ENCODE measurements at regions not wholly inside any gene's neighbourhood (a gene's known extent, or its start where the extent isn't known, plus 50 kb on each side); places are given as distances from the start of the nearest gene placed in this dataset.

- no peak for DNase-seq
Measured at GRCh38 chr2:17122887-17123501, 395.2 kb downstream of the RAD51AP2 start.

GRCh38 chr2:17115466-17115865 lies 402.8 kb downstream of the RAD51AP2 start:
- DNase-seq, result no peak

DNA sequence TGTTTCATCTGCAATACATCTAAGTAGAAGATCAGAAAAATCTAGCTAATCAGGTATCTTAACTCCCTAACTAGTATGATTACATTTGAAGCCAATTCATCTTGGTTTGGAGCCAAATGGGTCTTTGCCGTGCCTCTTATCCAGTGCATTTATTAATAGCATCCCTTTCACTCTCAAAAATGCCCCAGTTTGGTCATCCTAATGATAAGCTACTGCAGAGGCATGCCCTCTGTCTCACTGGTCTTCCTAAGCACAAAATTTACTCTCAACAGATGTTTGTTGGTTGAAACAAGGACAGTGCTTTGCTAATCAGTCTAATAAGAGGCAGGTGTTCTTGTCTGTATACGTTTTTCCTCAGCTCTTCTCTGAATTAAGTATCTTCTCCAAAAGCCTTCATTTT lies 403.2 kb downstream of the RAD51AP2 start:
- no peak for DNase-seq

- no peak for DNase-seq
Measured at GRCh38 chr2:17107871-17108270, 410.4 kb downstream of the RAD51AP2 start.

DNA sequence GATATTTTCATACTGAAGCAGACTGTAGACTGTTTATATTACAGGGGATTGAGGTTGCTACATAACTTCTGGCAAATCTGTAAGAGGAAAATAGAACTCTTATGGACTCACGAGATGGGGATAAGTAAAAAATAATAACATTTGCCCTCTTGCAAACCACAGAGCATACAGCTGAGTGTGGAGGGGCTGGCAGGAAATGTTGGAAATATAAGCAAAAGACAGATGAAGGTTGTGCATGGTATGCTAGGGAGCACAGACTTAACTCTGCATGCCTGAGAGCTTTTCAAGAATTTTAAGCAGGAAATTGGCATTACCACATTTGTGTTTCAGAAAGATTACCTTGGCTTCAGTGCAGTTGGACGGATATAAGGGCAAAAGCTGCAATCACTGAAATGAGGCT lies 411.1 kb downstream of the RAD51AP2 start:
- DNase-seq, result no peak

DNA sequence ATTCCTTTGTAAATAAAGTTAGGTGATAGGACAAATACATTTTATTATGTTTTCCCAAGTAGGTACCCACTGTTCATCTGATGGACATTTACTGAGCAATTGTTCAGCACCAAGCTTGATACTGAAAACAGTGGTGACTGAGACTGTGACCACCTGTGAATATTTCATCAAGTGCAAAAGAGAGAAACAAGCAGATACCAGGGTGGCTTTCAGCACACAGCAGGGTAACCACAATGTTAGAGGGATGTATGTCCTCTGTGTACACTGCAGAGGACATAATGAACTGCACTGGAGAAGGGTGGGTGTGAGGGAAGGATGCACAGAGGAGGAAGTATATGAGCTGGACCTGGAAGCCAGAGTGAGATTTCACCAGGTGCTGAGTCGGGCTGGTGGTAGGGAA lies 411.8 kb downstream of the RAD51AP2 start:
- no peak for DNase-seq

- no peak for DNase-seq
Measured at GRCh38 chr2:17104454-17104853, 413.8 kb downstream of the RAD51AP2 start.

GRCh38 chr2:17101596-17101995 lies 416.6 kb downstream of the RAD51AP2 start:
- no peak for DNase-seq

- no peak for DNase-seq
Measured at GRCh38 chr2:17101091-17101490, 417.1 kb downstream of the RAD51AP2 start.

- DNase-seq, result no peak
Measured at GRCh38 chr2:17095340-17095739, 422.9 kb downstream of the RAD51AP2 start.

DNA sequence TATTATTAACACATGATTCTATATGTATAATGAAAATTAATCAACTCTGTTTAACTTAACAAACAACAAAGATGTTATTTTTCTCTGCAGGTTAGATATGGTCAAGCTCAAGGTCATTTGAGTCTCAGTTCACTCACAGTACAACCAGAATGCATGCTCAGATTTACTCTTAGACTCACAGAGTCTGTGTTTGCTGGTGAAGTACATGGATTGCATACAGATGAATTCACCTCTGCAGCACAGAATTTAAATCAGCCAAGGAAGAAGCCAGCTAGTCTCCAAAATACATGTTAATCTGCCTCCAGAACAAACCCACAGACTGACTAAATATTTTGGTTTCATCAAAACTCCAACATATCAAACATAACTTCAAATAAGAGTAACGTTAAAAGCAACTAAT lies 424.5 kb downstream of the RAD51AP2 start:
- no peak for DNase-seq

- no peak for DNase-seq
Measured at GRCh38 chr2:17086990-17087389, 421.4 kb upstream of the CYRIA start.

DNA sequence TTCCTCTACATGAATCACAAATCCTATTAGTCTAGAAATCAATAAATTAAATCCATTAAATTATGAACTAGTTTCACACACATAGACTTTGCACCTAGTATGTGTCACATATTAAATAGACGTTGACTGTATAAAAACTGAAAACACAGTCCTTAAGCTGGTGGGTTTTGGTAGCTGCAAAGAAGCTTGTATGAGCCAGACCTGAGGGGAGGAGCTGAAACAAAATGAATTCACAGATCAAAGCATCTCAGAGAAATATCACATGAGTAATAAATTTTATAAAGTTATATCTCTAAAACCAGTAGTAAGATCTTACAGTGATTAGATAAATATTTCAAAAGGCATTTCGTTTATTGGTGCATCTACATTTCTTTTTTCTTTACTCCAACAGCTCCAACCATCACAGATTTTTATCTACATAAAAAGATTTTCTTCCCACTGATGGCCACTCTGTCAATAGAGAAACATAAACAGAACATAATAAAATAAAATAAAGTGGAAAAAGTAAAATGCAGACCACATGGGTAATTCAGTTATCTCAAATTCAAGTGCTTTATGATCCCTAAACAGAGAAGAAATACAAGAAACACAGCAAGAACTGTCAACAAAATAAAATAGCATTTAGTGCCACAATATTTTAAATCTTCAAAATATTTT lies 420.0 kb upstream of the CYRIA start:
- no peak for DNase-seq

GRCh38 chr2:17084877-17085276 lies 419.2 kb upstream of the CYRIA start:
- no peak for DNase-seq

DNA sequence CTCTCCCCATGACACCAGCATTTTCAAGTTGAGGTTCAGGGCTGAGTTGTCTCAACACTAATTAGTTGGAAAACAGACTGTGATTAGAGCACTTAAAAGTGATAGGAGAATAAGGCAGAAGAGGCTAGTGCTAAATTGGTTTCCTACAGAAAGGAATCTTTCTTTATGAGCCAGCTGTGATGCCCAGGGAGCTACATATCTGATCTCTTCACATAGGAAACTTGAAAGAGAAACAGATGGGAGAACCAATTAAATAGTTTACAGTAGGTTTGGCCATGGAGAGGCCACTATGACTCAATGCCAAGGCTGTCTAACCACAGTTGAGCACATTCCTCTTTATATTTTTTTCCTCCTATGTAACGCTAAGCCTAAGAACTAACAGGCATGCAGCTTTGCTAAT lies 418.3 kb upstream of the CYRIA start:
- DNase-seq, result no peak

- DNase-seq, result no peak
Measured at GRCh38 chr2:17079262-17079661, 413.6 kb upstream of the CYRIA start.

DNA sequence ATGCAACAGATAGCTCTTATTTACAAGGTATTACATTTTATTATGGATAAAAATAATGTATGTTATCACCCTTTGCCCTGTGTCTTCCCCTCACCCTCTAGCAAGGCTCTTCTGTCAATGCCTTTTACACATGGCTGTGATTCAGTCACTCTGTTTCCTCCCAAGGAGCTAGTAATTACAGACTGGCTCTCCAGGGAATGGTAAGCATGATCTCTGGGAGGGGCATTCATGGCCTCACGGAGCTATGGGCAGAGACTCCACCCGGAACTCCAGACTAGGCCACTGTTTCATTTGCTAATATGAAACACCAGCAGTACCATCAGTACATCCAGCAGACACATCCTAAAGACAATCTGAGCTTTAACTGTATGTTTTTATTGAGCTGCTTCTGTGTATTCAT lies 410.9 kb upstream of the CYRIA start:
- DNase-seq, result no peak

- no peak for DNase-seq
Measured at GRCh38 chr2:17070711-17071110, 405.1 kb upstream of the CYRIA start.

GRCh38 chr2:17069564-17069963 lies 403.9 kb upstream of the CYRIA start:
- DNase-seq, result no peak

- no peak for DNase-seq
Measured at GRCh38 chr2:17068021-17068420, 402.4 kb upstream of the CYRIA start.

GRCh38 chr2:17065536-17065935 lies 399.9 kb upstream of the CYRIA start:
- DNase-seq, result no peak

DNA sequence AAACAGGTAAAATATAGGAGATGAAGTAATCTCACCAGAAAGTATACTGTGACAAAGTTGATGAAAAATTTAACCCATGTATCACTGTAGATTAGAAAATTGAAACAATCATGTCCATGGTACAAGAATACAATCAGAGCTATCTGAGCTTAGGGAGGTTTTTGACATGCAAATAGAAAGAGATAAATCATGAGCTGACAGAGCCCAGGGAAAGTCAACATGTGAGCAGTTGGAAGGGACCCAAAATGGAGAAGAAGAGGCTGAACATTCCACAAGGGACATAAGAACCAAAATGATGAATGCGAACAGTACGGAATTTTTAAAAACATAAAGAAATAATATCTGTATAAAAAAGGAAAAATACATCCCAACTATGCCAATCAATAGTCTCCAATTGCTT lies 395.4 kb upstream of the CYRIA start:
- DNase-seq, result no peak

GRCh38 chr2:17059458-17059857 lies 393.8 kb upstream of the CYRIA start:
- DNase-seq, result no peak

DNA sequence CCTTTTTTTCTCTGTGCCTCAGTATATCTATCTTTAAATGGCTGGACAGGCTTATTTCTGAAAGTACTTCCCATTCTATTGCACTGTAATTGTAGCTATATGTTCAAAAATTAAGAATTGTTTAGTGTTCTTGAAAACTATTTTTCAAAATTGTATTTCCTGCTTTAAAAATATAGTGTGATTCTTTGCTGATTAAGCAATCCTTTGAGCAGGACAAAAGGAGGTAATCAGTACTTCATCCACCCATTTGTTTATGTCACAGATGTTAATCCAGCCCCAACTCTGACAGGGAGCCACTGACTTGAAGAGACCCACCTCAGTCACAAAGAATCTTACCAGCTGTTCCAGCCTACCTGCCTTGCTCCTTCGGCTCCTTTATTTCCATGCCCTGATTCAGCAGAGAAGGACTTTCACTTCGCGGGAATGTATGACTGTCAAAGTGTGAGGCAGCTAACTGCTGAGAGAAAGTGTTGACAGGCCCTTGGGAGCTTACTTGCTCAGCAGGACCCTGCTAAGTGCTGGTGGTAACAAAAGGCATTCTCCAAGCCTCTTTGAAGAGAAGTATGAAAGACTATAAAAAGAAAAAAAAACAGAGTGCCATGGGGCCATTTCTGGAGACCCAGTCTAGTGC lies 393.3 kb upstream of the CYRIA start:
- DNase-seq, result no peak
